Right ventricle myocardium inferior (tissue), 1 donor: ENCODE measurements at regions not wholly inside any gene's neighbourhood (a gene's known extent, or its start where the extent isn't known, plus 50 kb on each side); places are given as distances from the start of the nearest gene placed in this dataset.
"Not testable (repeated sequence)": the region's sequence is repeated elsewhere in the genome, so short reads cannot be mapped to it uniquely, and the experiment has no call there.

Source experiments
- ATAC-seq: fragments of 200-7000 bp; cut with Tn5 transposase; one replicate; pipeline ENCODE4 v1.9.1; 2020; ENCODE audit warnings: mild to moderate bottlenecking, moderate library complexity
- DNase-seq: peaks from one replicate; pipeline ENCODE4 v3.0.0; 2021; ENCODE audit errors: missing footprints
- intact Hi-C: fragments of 100-400 bp; cut with DNase I; formaldehyde crosslinking; loops from one replicate; pipeline ENCODE4 v1.11.0; 2022
- donor health status: DM: no; HTN: yes; CAD: no; lungs with severe emphysema.

GRCh38 chr7:67452516-67453026 is 455.9 kb downstream of the TYW1 start:
- ATAC-seq (no peak), DNase-seq (no peak)
- intact Hi-C loops = no loop called here

DNA sequence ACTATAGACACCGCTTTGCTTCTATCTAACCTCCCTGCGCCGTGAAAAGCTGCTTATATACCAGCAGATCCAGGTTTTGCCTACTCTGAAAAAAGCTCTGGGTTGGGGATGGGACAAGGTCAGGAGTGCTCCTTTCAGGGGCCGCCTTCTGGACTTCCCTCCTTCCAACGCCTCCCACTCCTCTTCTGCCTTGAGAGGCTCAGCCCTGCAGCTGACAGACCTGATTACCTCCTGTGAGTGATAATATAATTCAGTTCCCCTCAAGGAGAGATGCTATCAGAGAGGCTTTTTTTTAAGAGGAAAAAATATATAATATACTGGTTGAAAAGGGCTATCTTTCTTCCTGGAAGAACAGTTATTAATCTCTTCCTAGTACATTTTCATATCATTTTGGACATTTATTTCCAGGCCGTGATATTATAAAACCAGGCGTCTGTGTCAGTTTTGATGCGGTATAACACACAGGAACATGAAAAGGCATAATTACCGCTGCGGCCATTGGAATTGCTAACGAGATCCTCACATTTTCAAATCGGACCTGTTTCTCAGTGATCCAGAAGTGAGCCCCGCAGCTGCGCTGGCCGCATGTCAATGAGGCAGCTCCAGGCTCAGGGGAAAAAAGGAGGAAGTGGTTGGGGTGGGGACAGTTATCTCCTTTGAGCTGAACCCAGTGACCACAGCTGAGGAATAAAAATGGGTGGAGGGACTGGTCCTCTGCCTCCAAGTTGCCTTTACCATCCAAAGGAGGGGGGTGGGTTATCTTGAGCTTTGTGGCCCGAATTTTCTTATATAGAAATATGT is 457.1 kb downstream of the TYW1 start:
- intact Hi-C loops = no loop called here
- no peak for DNase-seq
- no peak for ATAC-seq

GRCh38 chr7:67455508-67455907 is 458.9 kb downstream of the TYW1 start:
- DNase-seq (no peak), ATAC-seq (no peak)
- intact Hi-C loops = no loop called here

DNA sequence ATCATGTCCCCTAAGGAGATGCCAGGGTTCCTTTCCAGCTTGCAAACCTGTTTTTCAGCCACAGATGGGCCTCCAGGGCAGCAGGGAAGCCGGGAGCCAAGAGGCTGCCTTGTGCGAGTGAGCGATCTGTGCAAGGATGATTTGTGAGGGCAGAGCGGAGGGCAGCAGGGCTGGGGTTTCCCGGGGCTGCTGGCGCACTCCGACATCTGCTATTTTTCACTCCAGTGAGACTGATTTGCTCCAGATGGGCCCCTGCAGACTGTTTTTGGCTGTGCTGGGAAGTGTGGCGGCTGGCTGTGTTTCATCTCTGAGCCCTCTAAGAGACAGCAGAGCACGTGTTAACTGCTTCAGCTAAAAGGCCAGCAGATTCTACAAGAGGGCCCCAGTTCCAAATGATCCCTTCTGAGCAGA is 466.2 kb downstream of the TYW1 start:
- ATAC-seq (peak; percentile 31), DNase-seq (no peak)
- intact Hi-C loops = no loop called here

DNA sequence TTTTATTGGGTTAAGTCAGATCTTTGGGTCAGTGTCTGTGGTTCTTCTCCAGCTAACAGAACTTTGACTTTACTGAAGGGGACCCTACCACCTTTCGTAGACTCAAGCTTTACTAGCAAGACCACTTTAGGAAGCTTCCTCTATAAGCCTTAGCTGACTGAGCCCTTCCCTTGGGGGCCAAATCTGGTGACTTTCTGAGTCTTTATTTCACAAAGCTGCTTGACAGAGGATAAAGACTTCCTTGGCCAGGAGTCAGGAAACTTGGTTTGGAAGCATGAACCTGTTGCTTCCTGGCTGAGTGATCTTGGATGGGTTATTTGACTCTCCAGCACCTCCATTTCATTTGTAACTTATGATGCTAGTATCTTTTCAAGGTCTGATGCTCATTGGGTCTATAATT is 466.7 kb downstream of the TYW1 start:
- DNase-seq (no peak), ATAC-seq (no peak)
- intact Hi-C loops = no loop called here

GRCh38 chr7:67463983-67464382 is 467.4 kb downstream of the TYW1 start:
- ATAC-seq = no peak
- DNase-seq = no peak
- intact Hi-C loops = no loop called here

DNA sequence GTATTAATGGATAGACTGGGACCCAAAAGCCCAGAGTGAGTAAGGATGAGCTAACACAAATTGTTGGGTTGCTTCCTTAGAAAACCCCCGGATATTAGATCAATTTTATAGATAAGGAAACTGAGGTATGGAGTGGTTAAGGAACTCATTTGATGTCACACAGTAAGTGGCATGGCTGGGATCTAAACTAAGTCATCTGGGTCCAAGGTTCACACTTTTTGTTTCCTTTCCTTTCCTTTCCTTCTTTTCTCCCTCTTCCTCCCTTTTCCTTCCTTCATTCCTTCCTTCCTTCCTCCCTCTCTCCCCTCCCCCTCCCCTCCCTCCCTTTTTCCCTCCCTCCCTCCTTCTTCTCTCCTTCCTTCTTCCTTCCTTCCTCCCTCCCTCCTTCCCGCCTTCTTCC is 469.5 kb downstream of the TYW1 start:
- intact Hi-C loops = no loop called here
- ATAC-seq (no peak), DNase-seq (no peak)

DNA sequence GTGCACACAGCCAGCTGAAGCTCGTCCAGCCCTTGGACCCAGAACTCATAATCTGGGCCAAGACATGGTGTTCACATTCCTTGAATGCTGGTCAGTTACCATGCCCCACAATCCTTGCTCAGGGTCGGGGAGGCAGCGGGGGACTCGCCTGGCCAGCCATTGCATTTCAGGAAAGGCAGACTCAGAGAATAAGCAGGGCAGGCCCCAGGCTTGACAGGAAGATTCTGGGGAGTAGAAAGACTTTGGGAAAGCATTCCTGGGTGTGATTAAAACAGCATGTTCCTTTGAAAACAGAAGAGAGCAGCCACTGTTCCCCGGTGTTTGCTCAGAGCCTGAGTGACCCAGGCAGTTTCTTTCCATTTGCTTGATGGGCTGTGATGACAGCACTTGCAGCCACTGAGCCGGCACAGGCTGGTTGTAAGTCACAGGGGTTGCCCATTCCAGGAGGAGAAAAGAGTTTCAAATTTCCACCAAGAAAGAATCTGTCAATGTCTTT is 473.7 kb downstream of the TYW1 start:
- intact Hi-C loops = no loop called here
- peak; percentile 34 for ATAC-seq
- DNase-seq = no peak

DNA sequence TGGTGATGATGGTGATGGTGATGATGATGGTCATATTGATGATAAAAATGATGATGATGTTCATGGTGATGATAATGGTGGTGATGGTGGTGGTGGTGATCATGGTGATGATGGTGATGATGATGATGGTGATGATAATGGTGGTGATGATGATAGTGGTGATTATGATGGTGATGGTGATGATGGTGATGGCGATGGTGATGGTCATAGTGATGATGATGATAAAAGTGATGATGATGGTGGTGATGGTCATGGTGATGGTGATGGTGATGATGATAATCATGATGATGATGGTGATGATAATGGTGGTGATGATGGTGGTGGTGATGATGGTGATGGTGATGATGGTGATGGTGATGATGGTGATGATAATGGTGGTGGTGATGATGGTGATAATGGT is 478.7 kb downstream of the TYW1 start:
- DNase-seq (no peak), ATAC-seq (no peak)
- intact Hi-C loops = no loop called here

DNA sequence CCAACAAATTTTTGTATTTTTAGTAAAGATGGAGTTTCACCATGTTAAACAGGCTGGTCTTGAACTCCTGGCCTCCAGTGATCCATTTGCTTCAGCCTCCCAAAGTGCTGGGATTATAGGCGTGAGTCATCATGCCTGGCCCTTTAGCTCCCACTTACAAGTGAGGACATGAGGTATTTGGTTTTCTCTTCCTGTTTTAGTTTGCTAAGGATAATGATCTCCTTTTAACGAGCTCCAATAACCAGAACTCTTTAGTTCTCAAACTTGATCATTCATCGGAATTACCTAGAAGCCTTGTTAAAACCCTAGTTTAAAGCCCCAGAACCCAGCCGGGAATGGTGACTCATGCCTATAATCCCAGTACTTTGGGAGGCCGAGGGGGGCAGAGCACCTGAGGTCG is 481.4 kb downstream of the TYW1 start:
- DNase-seq (no peak), ATAC-seq (no peak)
- intact Hi-C loops = no loop called here

DNA sequence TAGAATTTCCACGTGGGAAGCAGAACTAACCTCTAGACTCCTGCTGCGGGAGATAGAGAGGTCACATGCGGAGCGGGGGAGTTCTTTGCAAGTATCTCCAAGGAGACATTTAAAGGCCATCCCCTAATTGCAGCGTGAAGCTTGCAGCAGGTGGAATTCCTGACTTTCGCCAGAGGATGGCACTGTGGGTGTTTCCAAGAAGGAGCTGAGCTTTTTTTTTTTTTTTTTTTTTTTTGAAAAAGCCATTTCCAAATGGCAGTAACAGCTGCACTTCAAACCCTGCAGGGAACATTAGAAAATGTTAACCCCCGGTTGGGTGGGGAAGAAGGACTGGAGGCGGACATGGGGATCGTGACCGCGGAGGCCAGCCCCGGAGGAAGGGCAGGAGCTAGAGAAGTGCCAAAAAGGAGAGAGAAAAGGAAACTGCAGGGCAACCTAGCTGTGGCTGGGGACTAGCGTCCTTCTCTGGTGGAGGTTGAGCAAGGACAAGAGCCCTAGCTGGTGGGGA is 487.7 kb downstream of the TYW1 start:
- intact Hi-C loops = no loop called here
- ATAC-seq = peak; percentile 50
- no peak for DNase-seq

- intact Hi-C loops = no loop called here
- no peak for DNase-seq
These were observed 489.8 kb downstream of the TYW1 start for GRCh38 chr7:67486401-67486800.

GRCh38 chr7:67487316-67487715 is 490.7 kb downstream of the TYW1 start:
- DNase-seq (no peak), ATAC-seq (no peak)
- intact Hi-C loops = no loop called here

More at GRCh38 chr7:67486401-67486800, 489.8 kb downstream of the TYW1 start:
- ATAC-seq = no peak

DNA sequence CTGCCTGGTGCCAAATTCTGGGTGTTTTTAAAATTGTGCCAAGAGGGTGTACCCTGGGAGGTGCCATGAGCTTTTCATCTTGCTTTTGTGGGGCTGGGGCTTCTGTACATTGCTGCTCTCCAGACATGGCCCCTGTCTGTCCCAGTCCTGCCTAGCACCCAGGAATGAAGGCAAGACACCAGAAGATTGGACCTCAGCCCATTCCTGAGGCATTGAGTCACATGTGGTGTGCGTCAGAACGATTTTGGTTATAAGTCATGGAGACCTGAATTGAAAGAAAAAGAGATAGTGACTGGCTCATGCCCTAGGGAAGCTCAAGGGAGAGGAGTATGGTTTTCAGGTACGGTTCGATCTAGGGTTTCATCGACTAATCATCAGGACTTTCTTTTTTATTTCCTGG is 493.2 kb downstream of the TYW1 start:
- DNase-seq = no peak
- no peak for ATAC-seq
- intact Hi-C loops = no loop called here

DNA sequence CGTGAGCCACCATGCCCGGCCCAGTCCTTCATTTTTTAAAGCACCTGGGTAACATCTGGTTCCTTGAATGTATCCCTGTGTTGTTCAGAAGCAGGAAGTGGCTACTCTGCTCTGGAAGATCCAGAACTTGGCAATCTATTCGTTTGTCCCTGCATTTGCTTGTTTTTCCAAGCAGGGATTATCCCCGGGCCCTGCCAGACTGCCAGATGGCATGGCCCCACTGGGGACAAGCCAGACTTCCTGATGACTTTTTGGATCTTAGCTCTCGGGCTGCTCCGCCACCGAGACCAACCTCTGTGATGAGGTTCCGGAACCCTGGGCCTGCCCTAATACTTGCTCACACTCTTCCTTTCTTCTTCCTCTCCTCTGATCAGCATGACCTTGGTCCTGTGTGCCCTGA is 496.7 kb downstream of the TYW1 start:
- intact Hi-C loops = no loop called here
- ATAC-seq = no peak

GRCh38 chr7:67496589-67496988 is 500.0 kb downstream of the TYW1 start:
- DNase-seq (no peak), ATAC-seq (no peak)

More for the DNA sequence above, 496.7 kb downstream of the TYW1 start:
- DNase-seq = no peak

GRCh38 chr7:67497914-67498313 is 501.3 kb downstream of the TYW1 start:
- DNase-seq, intact Hi-C loops, ATAC-seq: not testable (repeated sequence)

More at GRCh38 chr7:67496589-67496988, 500.0 kb downstream of the TYW1 start:
- intact Hi-C loops = no loop called here

- ATAC-seq (no peak), DNase-seq (no peak)
- intact Hi-C loops = no loop called here
These were observed 506.3 kb downstream of the TYW1 start for GRCh38 chr7:67502929-67503328.

DNA sequence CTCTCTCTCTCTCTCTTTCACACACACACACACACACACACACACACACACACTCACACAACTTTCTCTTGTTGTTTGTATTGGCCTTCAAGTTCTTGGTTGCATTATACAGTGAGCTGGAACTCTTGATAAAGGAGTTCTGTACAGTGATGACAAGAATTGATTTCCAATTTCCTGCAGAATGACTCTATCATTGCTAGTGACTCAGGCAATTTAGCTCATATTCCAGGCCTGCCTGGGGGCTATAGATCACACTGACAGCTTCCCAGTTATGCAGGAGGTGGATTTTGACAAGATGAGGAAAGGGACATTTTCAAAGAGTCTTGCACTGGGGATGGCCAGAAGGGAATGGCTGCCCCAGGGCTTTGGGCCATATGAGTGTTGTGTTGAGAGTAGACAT is 508.8 kb downstream of the TYW1 start:
- ATAC-seq = no peak
- intact Hi-C loops = no loop called here

DNA sequence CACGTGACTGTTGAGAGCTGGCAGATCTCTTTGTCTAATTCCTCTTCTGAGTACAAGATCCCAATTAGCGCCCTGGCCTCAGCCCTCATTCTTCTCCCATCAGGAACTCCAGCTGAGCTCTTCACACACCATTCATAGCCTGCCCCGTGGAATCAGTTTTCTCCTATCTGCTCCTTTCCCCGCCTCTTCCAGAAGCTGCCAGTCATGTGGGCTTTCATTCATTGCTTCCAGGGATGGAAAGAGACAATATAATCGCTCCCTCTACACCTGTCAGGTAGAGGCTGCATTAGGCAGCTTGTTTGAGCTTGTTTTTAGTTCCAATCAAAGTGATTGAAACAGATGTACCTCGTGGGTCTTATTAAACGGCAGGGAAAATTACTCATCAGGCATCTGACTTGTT is 515.8 kb downstream of the TYW1 start:
- DNase-seq (no peak), ATAC-seq (no peak)
- intact Hi-C loops = no loop called here

More for the DNA sequence above, 508.8 kb downstream of the TYW1 start:
- no peak for DNase-seq
